HEK293T (cell line): ENCODE measurements at regions not wholly inside any gene's neighbourhood (a gene's known extent, or its start where the extent isn't known, plus 50 kb on each side); places are given as distances from the start of the nearest gene placed in this dataset.

Experiments
- FOXM1 ChIP-seq: fragments of 450-650 bp; IDR thresholded peaks from 2 replicates; pipeline ENCODE4 v1.6.1; 2017; ENCODE audit warnings: mild to moderate bottlenecking, borderline replicate concordance
- SP1 ChIP-seq: fragments of 450-650 bp; IDR thresholded peaks from 2 replicates; pipeline ENCODE4 v1.6.1; 2017

GRCh38 chr7:110264288-110264687, 826.6 kb upstream of the LRRN3 start:
- no peak for TF ChIP-seq FOXM1
- no peak for TF ChIP-seq SP1
